Esophagus muscularis mucosa (tissue), 4 donors: ENCODE measurements at regions not wholly inside any gene's neighbourhood (a gene's known extent, or its start where the extent isn't known, plus 50 kb on each side); places are given as distances from the start of the nearest gene placed in this dataset.

Experiments used
- DNase-seq: peaks from one replicate; pipeline ENCODE4 v3.0.0-alpha.2; 2017; ENCODE audit errors: extremely low spot score
- H3K27ac ChIP-seq, 4 donors: fragments of 200-600 bp; sonication (generic); replicated peaks in 1 of 4; 1 replicate in 3 of 4; 2 replicates in 1 of 4; pipeline ENCODE4 v1.5.1; 2016 to 2019; ENCODE audit warnings: mild to moderate bottlenecking in 1 of 4
- H3K27me3 ChIP-seq, 4 donors: fragments of 200-600 bp; sonication (generic); one replicate each; pipeline versions ENCODE4 v1.5.1 to v1.6.0; 2016 to 2019
- H3K36me3 ChIP-seq, 4 donors: fragments of 200-600 bp; sonication (generic); one replicate each; pipeline ENCODE4 v1.5.1; 2016 to 2019
- H3K4me1 ChIP-seq, 4 donors: fragments of 200-600 bp; sonication (generic); one replicate each; pipeline ENCODE4 v1.5.1; 2016 to 2019
- H3K4me3 ChIP-seq, 4 donors: fragments of 200-600 bp; sonication (generic); 1 replicate in 2 of 4; 2 replicates in 2 of 4; pipeline ENCODE4 v1.5.1; 2016 to 2019; ENCODE audit warnings: mild to moderate bottlenecking in 4 of 4, moderate library complexity in 1 of 4
- H3K9me3 ChIP-seq, 4 donors: fragments of 200-600 bp; sonication (generic); 1 replicate in 3 of 4; 2 replicates in 1 of 4; pipeline ENCODE4 v1.5.1; 2016 to 2019
- EP300 ChIP-seq: sonication (generic); formaldehyde crosslinking; IDR thresholded peaks from one replicate; pipeline ENCODE4 v1.6.1; 2017; ENCODE audit warnings: antibody characterized with exemption
- POLR2A ChIP-seq: fragments of 450-650 bp; IDR thresholded peaks from one replicate; pipeline ENCODE4 v1.6.1; 2017; ENCODE audit warnings: antibody characterized with exemption, moderate library complexity, mild to moderate bottlenecking, low read depth
- POLR2AphosphoS5 ChIP-seq, 2 donors: sonication (generic); formaldehyde crosslinking; IDR thresholded peaks; one replicate each; pipeline ENCODE4 v1.6.1; 2017; ENCODE audit warnings: antibody characterized with exemption in 2 of 2
- WGBS: methylation state at CpG from one replicate; pipeline ENCODE4 v1.1.5; 2018; 5-methylcytosine and 5-hydroxymethylcytosine counted together
- intact Hi-C: fragments of 100-400 bp; cut with DNase I; formaldehyde crosslinking; loops from one replicate; pipeline ENCODE4 v1.15.1; 2023
- TF ChIP-seq, protein P1 (sequence below), 3 experiments: fragments of 200-600 bp in 2 of 3; fragments of 450-650 bp in 1 of 3; sonication (generic) in 2 of 3; IDR thresholded peaks; one replicate each; pipeline ENCODE4 v1.5.1; 2017 to 2019; ENCODE audit warnings: antibody characterized with exemption in 3 of 3, mild to moderate bottlenecking in 2 of 3, moderate library complexity in 1 of 3

DNA sequence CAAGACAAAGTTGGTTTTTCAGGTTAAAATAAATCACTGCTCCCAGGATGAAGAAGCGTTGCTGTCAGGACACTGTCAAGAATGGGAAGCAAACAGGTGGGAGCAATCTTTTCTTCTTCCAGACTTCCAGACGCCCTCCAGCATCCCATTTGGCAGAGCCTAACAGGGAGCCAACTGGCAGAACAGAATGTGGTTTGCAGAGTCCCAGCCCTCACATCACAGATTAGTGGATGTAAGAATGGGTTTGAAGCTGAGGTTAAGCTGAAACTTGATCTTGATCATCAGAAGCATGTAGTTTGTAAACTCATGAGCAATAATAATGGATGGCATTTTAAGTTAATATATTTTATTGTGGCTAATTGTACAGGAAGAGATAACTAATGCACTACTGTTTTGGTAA, 636.4 kb downstream of the SLC6A15 start:
- intact Hi-C loops, result no loop called here
- no peak for DNase-seq
- Histone ChIP-seq H3K27ac (no peak overlapping the region), H3K9me3 (peaks cover 0 to 3% (median 0%) of the 10 kb centered on the region in 4 donors), H3K36me3 (no peaks in the 10 kb centered on the region), H3K27me3 (no peaks in the 10 kb centered on the region), H3K4me3 (no peak overlapping the region), H3K4me1 (no peaks in the 10 kb centered on the region)
- TF ChIP-seq, protein P1, sequence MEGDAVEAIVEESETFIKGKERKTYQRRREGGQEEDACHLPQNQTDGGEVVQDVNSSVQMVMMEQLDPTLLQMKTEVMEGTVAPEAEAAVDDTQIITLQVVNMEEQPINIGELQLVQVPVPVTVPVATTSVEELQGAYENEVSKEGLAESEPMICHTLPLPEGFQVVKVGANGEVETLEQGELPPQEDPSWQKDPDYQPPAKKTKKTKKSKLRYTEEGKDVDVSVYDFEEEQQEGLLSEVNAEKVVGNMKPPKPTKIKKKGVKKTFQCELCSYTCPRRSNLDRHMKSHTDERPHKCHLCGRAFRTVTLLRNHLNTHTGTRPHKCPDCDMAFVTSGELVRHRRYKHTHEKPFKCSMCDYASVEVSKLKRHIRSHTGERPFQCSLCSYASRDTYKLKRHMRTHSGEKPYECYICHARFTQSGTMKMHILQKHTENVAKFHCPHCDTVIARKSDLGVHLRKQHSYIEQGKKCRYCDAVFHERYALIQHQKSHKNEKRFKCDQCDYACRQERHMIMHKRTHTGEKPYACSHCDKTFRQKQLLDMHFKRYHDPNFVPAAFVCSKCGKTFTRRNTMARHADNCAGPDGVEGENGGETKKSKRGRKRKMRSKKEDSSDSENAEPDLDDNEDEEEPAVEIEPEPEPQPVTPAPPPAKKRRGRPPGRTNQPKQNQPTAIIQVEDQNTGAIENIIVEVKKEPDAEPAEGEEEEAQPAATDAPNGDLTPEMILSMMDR (IDR thresholded peaks at IDR 0.05), result no peak
- TF ChIP-seq EP300 (no peak), POLR2AphosphoS5 (IDR thresholded peaks at IDR 0.05) (no peak), POLR2A (no peak)
- WGBS, result 41% methylated on average over 2 of the region's 2 CpGs

DNA sequence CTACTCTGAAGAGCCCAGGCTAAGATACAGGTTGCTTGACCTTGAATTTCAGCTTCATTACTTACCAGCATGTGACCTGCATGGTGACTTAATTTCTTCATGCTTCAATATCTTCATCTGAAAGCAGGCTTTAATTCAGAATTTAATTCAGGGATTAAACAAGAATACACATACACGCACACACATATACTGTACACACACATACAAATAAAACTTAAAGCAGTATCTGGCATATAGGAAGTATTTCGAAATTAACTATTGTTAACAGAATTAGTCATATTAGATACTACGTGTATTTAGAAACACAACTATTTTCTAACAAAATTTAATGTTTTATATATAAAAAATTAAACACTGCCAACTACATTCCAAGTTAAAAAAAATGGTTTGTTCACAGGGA, 640.3 kb downstream of the SLC6A15 start:
- DNase-seq, result no peak
- Histone ChIP-seq H3K36me3 (no peaks in the 10 kb centered on the region), H3K27me3 (no peaks in the 10 kb centered on the region), H3K4me1 (no peaks in the 10 kb centered on the region), H3K27ac (no peak overlapping the region), H3K4me3 (no peak overlapping the region), H3K9me3 (no peaks in the 10 kb centered on the region)
- WGBS, result 91% methylated on average over 3 of the region's 3 CpGs
- intact Hi-C loops, result no loop called here
- TF ChIP-seq POLR2AphosphoS5 (IDR thresholded peaks at IDR 0.05) (no peak), POLR2A (no peak), EP300 (no peak)
- TF ChIP-seq, protein P1 (IDR thresholded peaks at IDR 0.05), result no peak

DNA sequence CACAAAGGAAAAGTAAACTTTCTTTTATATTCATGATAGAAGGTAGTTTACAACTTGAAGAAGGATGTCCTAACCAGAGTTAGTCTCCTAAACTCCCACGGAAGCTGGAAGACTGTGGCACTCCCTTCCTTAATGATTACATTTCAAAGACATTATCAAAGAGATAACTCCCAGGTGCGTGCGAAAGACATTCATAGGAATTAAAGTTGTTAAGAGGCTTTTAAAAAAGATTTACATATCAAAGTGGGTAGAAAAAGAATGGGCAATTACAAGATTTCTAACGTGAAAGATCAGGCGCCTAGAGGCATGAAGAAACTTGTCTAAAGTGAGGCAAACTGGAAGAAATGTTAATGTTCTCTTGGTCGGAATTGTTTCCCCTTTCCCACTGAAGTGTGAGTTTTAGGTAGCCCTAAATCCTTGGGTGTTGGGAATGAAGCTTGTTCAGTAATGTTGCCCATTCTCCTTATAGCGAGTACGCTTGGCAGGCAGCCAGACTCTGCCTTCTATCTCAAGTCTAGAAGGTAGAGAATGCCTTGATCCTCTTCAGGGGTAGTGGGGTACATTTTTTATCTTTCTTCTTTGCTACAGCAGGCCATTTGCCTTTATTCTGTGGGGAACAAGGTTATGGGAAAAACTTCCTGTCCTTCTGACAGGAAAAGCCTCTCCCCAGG, 642.0 kb downstream of the SLC6A15 start:
- no peak for DNase-seq
- Histone ChIP-seq H3K9me3 (no peaks in the 10 kb centered on the region), H3K27ac (no peak overlapping the region), H3K4me1 (no peaks in the 10 kb centered on the region), H3K4me3 (no peak overlapping the region), H3K36me3 (no peaks in the 10 kb centered on the region), H3K27me3 (no peaks in the 10 kb centered on the region)
- intact Hi-C loops, result no loop called here
- TF ChIP-seq POLR2AphosphoS5 (IDR thresholded peaks at IDR 0.05) (no peak), POLR2A (no peak), EP300 (no peak)
- TF ChIP-seq, protein P1 (IDR thresholded peaks at IDR 0.05), result no peak
- 73% methylated on average over 8 of the region's 8 CpGs for WGBS

DNA sequence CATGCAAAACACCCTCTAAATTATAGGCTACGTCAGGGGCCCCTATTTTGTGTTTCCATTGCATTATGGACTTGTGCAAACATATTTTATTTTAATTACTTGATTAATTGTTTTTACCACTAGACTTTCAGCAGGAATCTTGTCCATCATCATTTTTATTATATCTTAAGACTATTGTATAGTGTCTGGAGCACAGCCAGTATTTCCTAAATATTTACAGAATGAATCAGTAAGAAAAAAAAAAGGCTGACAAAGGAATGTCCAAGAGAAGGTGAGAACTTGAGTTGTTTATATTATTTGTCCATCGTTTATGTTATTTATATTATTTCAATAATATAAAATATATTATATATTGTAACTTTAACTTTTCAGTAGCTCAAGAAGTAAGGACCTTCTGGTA, 664.7 kb downstream of the SLC6A15 start:
- TF ChIP-seq EP300 (no peak), POLR2AphosphoS5 (IDR thresholded peaks at IDR 0.05) (no peak), POLR2A (no peak)
- TF ChIP-seq, protein P1 (IDR thresholded peaks at IDR 0.05), result no peak
- no peak overlapping the region for H3K4me3 ChIP-seq
- no peaks in the 10 kb centered on the region for H3K36me3 ChIP-seq
- DNase-seq, result no peak
- no peaks in the 10 kb centered on the region for H3K9me3 ChIP-seq
- 42% methylated on average over 2 of the region's 2 CpGs for WGBS
- H3K27me3 ChIP-seq, result no peaks in the 10 kb centered on the region
- intact Hi-C loops, result no loop called here
- H3K27ac ChIP-seq, result no peak overlapping the region
- H3K4me1 ChIP-seq, result no peaks in the 10 kb centered on the region

DNA sequence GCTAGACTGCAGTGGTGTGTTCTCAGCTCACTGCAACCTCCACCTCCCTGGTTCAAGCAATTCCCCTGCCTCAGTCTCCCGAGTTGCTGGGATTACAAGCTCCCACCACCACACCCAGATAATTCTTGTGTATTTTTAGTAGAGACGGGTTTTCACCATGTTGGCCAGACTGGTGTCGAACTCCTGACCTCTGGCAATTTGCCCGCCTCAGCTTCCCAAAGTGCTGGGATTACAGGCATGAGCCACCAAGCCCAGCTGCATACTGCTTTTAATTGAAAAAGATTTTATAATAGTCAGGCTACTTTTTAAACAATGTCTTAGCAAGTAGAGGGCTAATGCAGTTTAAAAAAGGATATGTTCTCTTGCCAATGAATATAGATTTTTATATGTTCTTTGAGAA, 668.9 kb downstream of the SLC6A15 start:
- no peak for DNase-seq
- TF ChIP-seq EP300, result no peak
- TF ChIP-seq POLR2A, result no peak
- TF ChIP-seq POLR2AphosphoS5 (IDR thresholded peaks at IDR 0.05), result no peak
- TF ChIP-seq, protein P1 (IDR thresholded peaks at IDR 0.05), result no peak
- WGBS, result 69% methylated on average over 4 of the region's 4 CpGs
- Histone ChIP-seq H3K27me3 (no peaks in the 10 kb centered on the region), H3K27ac (no peak overlapping the region), H3K4me1 (no peaks in the 10 kb centered on the region), H3K9me3 (no peaks in the 10 kb centered on the region), H3K36me3 (no peaks in the 10 kb centered on the region), H3K4me3 (no peak overlapping the region)
- intact Hi-C loops, result no loop called here
